GM21526 (cell line): ENCODE measurements at regions not wholly inside any gene's neighbourhood (a gene's known extent, or its start where the extent isn't known, plus 50 kb on each side); places are given as distances from the start of the nearest gene placed in this dataset.

Experiments
- ATAC-seq: cut with Tn5 transposase; IDR thresholded peaks from one replicate; pipeline ENCODE4 v1.9.1; 2021; ENCODE audit warnings: moderate library complexity; ENCODE audit not compliant: unreplicated experiment, low FRiP score

- ATAC-seq, result no peak
Measured at GRCh38 chr20:48313324-48313723, 514.5 kb downstream of the PREX1 start.

- no peak for ATAC-seq
Measured at GRCh38 chr20:48311956-48312355, 515.8 kb downstream of the PREX1 start.

GRCh38 chr20:48310305-48310704 is 517.5 kb downstream of the PREX1 start:
- ATAC-seq, result no peak

GRCh38 chr20:48309293-48309692 is 518.5 kb downstream of the PREX1 start:
- ATAC-seq, result no peak

- ATAC-seq, result no peak
Measured at GRCh38 chr20:48308882-48309281, 518.9 kb downstream of the PREX1 start.

GRCh38 chr20:48308232-48308781 is 519.5 kb downstream of the PREX1 start:
- no peak for ATAC-seq

GRCh38 chr20:48307277-48307676 is 520.5 kb downstream of the PREX1 start:
- no peak for ATAC-seq

- no peak for ATAC-seq
Measured at GRCh38 chr20:48302844-48303542, 517.7 kb upstream of the SULF2 start.

- no peak for ATAC-seq
Measured at GRCh38 chr20:48302149-48302548, 516.9 kb upstream of the SULF2 start.

- no peak for ATAC-seq
Measured at GRCh38 chr20:48301189-48301588, 515.9 kb upstream of the SULF2 start.

- ATAC-seq, result no peak
Measured at GRCh38 chr20:48300529-48300928, 515.2 kb upstream of the SULF2 start.

GRCh38 chr20:48298851-48299484 is 513.7 kb upstream of the SULF2 start:
- no peak for ATAC-seq

GRCh38 chr20:48298433-48298832 is 513.2 kb upstream of the SULF2 start:
- ATAC-seq, result no peak

- ATAC-seq, result no peak
Measured at GRCh38 chr20:48295966-48296421, 510.7 kb upstream of the SULF2 start.

- no peak for ATAC-seq
Measured at GRCh38 chr20:48295445-48295903, 510.2 kb upstream of the SULF2 start.

- ATAC-seq, result no peak
Measured at GRCh38 chr20:48294942-48295341, 509.7 kb upstream of the SULF2 start.

- ATAC-seq, result no peak
Measured at GRCh38 chr20:48294196-48294595, 508.9 kb upstream of the SULF2 start.

- ATAC-seq, result no peak
Measured at GRCh38 chr20:48293671-48294070, 508.4 kb upstream of the SULF2 start.

- no peak for ATAC-seq
Measured at GRCh38 chr20:48292806-48293205, 507.5 kb upstream of the SULF2 start.

GRCh38 chr20:48291896-48292295 is 506.6 kb upstream of the SULF2 start:
- no peak for ATAC-seq

- no peak for ATAC-seq
Measured at GRCh38 chr20:48288930-48289507, 503.7 kb upstream of the SULF2 start.
